GM12873 (cell line): ENCODE measurements at regions not wholly inside any gene's neighbourhood (a gene's known extent, or its start where the extent isn't known, plus 50 kb on each side); places are given as distances from the start of the nearest gene placed in this dataset.

Experiments used
- TF ChIP-seq, protein P1 (sequence below): IDR thresholded peaks from 2 replicates; pipeline ENCODE4 v1.5.1; 2012; ENCODE audit warnings: low read depth, mild to moderate bottlenecking, moderate library complexity, low read length, control low read depth; ENCODE audit not compliant: insufficient read depth; ENCODE audit errors: missing control alignments

GRCh38 chr22:27201276-27201675 lies 543.9 kb downstream of the MIAT start:
- TF ChIP-seq, protein P1, sequence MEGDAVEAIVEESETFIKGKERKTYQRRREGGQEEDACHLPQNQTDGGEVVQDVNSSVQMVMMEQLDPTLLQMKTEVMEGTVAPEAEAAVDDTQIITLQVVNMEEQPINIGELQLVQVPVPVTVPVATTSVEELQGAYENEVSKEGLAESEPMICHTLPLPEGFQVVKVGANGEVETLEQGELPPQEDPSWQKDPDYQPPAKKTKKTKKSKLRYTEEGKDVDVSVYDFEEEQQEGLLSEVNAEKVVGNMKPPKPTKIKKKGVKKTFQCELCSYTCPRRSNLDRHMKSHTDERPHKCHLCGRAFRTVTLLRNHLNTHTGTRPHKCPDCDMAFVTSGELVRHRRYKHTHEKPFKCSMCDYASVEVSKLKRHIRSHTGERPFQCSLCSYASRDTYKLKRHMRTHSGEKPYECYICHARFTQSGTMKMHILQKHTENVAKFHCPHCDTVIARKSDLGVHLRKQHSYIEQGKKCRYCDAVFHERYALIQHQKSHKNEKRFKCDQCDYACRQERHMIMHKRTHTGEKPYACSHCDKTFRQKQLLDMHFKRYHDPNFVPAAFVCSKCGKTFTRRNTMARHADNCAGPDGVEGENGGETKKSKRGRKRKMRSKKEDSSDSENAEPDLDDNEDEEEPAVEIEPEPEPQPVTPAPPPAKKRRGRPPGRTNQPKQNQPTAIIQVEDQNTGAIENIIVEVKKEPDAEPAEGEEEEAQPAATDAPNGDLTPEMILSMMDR: no peak

DNA sequence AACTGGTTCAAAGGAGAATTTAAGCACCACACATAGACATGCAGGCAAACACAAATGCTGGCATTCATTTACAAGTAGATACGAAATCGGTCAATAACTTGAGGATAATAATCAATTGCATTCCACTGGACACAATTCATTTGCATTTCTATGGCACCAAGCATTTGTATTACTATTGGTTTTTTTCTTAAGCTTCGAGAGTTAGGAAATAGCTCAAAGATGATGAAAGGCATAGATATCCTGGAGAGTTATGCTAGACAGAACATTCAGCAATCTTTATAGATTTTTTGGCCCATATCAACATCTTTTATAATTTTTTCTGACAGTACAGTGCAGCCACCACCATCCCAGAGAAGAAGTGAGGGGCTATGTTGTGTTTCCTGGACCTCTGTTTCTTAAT lies 544.4 kb downstream of the MIAT start:
- TF ChIP-seq, protein P1: no peak

GRCh38 chr22:27203276-27203660 lies 545.9 kb downstream of the MIAT start:
- TF ChIP-seq, protein P1: no peak

DNA sequence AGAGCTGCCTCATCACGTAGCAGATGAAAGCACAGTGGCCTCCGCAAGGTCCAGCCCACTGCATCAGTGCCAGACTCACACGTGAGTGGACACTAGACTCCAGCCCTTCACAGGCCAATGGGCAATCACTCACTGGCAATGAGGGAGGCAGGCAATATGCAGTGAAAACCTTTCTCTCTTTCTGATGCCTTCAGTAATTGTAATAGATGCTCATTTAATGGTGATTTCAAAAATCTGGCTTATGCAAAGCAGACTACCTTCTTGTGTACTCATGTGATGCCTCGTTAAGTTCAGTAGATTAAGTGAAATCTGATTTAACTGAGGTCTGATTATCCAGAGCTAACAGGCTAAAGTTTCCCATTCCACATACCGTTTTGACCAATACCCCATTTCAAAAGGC lies 546.9 kb downstream of the MIAT start:
- TF ChIP-seq, protein P1: no peak

DNA sequence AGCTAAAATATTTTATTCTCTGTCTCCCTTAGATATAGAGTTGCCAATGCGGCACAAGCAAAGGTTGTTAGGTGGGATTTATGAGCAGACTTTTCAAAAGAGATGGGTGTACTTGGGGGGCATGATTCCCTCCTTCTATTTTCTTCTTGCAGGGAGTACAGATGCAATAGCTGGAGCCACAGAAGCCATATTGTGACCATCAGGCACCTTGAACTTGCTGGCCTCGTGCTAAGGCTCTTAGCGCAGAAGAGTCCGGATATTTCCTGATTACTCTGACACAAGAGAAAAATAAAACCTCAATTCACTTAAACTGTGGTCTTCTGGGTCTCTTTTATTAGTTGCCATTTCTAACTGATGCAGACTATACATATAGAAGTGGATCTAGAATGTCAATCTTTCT lies 547.4 kb downstream of the MIAT start:
- TF ChIP-seq, protein P1: no peak

GRCh38 chr22:27205492-27206373 lies 548.3 kb downstream of the MIAT start:
- TF ChIP-seq, protein P1: no peak

GRCh38 chr22:27206374-27207133 lies 549.2 kb downstream of the MIAT start:
- TF ChIP-seq, protein P1: no peak
